ENCODE measurements at regions not wholly inside any gene's neighbourhood (a gene's known extent, or its start where the extent isn't known, plus 50 kb on each side); places are given as distances from the start of the nearest gene placed in this dataset.

DNA sequence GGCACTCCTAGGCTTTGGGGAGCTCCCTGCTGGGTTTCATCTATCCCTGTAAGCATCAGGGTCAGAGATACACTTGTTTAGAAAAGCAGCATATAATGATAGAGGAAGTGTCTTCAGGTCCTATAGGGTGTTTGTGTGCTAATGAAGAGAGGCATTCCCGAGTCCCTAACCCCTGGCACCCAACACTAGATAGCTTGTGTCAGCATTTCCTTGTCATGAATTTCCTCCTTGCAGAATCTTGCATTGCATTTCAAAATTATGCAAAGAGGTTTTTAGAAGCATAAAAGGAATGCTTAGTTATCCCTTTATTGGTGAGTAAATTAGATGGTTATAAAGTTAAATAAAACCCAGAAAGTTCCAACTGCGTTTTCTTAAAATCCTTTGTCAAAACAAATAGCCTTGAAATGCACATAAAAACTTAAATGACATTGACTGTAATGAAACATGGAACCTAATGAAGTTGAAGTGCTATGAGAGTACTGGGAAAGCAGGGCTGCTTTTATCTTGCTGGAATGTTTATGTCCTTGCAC, 63.7 kb upstream of the LHCGR start:
- no peak for TF ChIP-seq GATA2 (IDR thresholded peaks at IDR 0.05; ENCODE audit: low read depth, low read length)
- no peak for TF ChIP-seq GATA3 (IDR thresholded peaks at IDR 0.05; ENCODE audit: low read depth, low read length)
